T47D (cell line): ENCODE measurements at regions not wholly inside any gene's neighbourhood (a gene's known extent, or its start where the extent isn't known, plus 50 kb on each side); places are given as distances from the start of the nearest gene placed in this dataset.
"Not testable (repeated sequence)": the region's sequence is repeated elsewhere in the genome, so short reads cannot be mapped to it uniquely, and the experiment has no call there.

Source experiments
- DNase-seq, 2 experiments: peaks; one replicate each; pipeline versions ENCODE4 v3.0.0 to v3.0.0-alpha.2; 2011 to 2012; ENCODE audit warnings: low read depth in 1 of 2, low spot score in 1 of 2
- JUND ChIP-seq: IDR thresholded peaks from 2 replicates; pipeline ENCODE4 v1.6.1; 2012; ENCODE audit warnings: low read depth
- in situ Hi-C: cut with HindIII; loops from 2 replicates; pipeline ENCODE4 v1.10.0; 2016; ENCODE audit warnings: low sequenced_read_pairs, low pct_unique_long_range_greater_than_20kb

DNA sequence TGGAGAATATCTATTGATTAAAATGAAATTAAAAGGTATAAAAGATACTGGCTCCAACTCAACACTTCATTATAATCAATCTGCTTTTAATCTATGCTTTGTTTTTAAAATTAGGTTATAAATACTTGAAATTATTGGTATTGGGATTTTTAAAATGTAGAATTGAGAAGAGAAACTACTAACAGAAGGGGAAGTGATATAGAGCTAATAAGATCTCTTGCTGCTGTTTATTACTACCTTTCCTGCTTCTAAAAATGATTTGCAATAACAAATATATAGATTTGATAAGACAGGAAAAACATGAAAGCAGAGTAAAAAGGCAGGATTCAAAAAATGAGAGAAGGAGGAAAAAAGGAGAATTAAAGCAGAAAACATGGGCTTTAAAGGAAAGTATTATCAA lies 209.3 kb upstream of the NREP start:
- TF ChIP-seq JUND, result no peak
- in situ Hi-C loops, result no loop called here
- DNase-seq, result no peak

DNA sequence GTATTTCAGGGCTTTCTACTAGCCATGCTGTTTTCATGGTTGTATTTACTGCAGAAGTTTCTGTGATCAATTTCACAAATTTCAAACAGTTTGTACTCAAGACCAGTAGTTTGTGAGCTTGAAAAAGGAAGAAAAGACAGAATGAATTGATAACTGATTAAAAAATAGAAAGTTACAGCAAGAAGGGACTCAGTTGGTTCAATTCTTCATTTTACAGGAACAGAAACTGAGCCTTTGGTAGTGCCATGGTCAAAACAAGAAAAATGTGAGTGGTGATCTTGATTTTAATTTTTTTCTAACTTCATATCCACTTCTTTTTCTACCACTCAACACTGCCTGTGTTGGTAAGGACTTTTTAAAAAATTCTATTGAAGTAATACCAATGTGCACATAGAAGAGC lies 206.6 kb upstream of the NREP start:
- in situ Hi-C loops, result no loop called here
- no peak for TF ChIP-seq JUND
- DNase-seq, result no peak

DNA sequence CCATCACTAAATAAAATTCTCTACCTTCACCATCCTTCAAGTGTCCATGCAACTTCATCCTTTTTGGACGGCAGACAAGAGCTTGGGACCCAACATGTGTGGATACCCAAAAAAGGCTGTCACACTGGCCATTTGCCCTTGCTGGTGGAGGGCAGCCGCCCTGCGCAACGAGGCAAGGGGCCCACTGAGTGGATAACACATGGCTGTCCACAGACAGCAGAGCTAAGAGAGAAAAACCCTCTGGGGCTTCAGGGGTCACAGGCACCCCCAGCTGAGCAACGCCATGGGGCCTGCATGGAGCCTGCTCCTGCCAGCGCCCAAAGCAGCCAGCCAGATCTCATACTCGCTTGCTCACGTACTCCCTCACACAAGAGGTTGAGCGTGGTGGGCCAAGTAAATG lies 205.9 kb upstream of the NREP start:
- no peak for DNase-seq
- TF ChIP-seq JUND, result no peak
- in situ Hi-C loops, result no loop called here

DNA sequence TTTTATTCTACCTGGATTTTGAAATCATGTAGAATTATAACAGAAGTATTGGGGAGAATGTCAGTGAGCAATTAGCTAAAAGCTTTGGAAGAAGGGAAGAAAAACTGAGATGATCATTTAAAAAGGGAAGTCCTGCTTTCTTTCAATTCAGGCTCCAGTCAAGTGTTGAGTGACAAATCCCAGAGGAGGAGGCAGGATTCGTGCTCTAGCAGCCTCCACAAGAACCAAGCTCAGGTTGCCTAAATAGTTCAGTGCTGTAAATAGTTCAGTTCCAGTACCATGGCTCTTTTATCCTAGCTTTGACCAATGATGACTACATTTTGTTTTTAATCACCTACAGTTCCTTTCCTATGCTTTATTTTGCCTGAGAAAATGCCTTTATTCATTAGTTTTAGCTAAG lies 204.9 kb upstream of the NREP start:
- no peak for TF ChIP-seq JUND
- in situ Hi-C loops, result no loop called here
- no peak for DNase-seq

DNA sequence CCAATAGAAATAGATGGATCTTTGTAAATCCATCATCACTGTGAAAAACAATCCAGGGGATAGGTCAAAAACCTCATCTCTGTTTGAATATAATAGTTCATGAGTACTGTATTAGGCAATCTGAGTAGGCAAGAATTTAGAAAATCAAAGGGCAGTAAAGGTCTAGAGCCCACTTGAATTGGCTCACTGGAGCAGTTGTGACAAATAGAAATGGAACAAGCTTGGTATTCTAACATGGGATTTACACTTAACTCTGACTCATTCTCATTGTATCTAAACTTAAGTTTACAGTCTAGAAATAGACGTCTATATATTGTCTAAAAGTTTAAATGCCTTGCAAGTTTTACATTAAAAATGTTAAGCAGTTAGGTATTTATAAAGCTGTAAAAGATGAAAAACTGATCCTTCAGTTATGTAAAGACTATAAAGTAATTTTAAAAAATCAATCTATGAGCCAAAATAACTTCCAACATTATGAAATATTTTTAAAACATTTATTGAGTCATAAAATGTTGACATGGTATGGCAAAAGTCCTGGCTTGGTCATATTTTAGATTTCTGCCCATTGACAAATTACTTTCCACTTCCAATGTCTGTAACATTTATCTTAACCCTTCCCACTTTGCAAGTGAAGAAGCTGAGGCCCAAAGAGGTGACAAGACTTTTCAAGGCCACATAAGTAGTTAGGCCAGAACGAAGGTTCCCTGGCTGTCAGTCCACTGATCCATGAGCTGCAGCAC lies 203.7 kb upstream of the NREP start:
- no peak for DNase-seq
- in situ Hi-C loops, result no loop called here
- no peak for TF ChIP-seq JUND

DNA sequence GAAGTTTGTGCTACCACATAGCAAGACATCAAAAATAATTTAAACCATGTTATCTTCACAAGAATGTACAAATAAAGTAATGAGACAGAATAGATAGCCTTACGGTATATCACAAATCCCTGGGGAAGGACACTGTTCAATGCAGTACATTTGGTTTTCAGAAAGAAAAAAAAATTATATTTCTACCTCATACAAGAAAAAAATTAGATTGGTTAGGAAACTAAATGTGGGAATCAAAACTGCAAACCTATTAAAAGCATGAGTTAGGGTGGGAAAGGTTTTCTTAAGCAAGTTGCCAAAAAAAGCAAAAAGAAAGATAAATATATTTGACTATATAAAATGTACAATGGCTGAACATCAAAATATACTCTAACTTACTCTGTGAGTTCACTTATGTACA lies 201.9 kb upstream of the NREP start:
- in situ Hi-C loops, result no loop called here
- no peak for DNase-seq
- TF ChIP-seq JUND, result no peak

DNA sequence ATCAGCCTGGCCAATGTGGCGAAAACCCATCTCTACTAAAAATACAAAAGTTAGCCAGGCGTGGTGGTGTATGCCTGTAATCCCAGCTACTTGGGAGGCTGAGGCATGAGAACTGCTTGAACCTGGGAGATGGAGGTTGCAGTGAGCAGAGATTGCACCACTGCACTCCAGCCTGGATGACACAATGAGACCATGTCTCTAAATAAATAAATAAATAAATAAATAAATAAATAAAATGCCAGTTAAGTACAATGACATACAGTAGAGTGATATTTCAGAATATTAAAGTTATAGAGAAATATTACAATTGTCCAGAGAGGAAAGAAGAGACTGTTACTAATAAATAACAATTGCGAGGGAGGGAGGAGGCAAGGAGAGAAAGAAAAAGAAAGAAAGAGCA lies 199.8 kb upstream of the NREP start:
- in situ Hi-C loops, DNase-seq: not testable (repeated sequence)

DNA sequence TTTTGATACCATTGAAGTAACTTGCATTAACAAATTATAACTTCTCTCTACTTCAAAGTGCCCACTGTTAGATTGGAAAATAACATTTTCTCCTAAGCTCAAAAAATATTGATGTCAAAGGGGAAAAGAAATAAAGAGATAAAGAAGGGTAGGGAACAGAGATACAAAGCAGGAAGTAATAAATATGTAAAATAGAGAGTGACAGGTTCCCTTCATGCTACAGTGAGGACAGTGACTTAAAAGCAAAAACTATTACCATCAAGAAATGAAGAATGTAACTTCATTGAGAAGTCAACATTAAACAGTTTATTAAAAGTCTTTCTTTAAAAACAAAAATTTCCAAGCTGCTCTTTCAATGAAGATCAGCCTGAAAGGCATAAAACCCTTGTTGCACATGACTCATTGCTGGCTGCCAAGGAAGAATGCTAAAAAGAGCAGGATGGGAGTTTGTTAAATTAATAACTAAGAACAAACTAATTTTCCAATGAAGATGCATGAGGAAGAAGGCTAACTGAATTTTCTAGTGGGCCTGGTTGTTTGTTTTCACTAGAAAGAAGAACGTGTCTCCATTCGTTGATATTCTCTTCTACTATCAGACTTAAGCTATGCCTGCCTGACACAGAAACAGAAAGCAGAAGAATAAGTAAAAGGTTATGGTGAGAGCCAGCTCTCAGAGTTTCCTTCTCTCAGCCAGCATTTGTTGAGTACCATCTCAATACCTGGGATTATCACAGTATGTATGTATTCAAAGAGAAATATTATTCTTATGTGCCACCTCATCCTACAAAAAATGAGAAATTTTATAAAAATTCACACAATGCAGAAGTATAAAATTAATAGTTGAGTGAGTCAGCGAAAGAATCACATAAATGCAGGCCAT lies 197.8 kb upstream of the NREP start:
- in situ Hi-C loops, result no loop called here
- no peak for DNase-seq
- TF ChIP-seq JUND, result no peak

DNA sequence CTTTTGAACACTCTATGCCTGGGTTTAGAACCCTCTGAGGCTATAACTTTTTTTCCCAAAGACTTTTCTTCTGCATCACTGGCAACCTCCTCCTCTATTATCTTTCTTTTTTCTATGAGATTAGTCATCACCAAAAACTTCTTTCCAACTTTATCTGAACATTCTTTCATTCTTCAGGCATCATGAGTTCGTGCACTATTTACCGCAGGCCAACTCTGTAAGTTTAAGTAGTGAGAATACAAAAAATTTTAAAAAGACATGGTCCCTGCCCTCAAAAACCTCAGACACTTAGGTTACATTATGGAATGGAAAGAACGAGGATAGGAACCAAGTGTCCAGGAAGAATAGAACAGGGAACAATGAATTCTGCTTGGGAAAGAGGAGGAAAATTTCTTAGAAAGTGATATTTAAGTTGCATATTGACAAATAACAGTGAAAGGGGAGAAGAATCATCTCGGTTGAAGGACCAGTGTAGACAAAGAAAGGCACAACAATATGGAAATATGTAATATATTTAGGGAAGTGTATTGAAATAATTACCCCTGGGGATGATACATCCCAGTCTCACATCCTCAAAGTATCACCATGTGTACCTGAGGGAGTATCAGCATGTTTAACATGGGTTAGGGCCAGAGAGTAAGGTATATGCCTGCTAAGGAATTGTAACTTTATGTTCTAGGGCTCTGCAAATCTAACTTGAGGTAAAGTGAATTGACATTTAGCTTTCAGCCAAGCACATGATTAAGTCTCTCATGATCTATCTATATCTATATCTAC lies 196.5 kb upstream of the NREP start:
- TF ChIP-seq JUND, result no peak
- DNase-seq, result no peak
- in situ Hi-C loops, result no loop called here

DNA sequence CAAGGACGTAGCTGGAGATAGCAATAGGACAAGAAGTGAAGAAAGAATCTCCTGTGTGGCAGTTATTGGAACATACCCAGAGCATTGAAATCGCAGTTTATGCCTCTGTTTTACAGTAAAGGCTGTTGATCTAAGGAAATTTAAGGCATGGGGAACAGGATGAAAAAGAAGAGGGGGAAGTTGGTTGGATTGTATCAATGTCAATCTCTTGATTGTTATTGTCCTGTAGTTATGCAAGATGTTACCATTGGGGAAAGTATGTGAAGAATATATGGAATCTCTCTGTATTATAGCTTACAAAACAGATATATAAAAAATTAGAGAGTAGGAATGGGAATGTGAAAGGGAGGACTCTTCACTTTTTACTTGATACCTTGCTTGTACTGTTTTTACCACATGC lies 195.6 kb upstream of the NREP start:
- in situ Hi-C loops, result no loop called here
- no peak for TF ChIP-seq JUND
- DNase-seq, result no peak

DNA sequence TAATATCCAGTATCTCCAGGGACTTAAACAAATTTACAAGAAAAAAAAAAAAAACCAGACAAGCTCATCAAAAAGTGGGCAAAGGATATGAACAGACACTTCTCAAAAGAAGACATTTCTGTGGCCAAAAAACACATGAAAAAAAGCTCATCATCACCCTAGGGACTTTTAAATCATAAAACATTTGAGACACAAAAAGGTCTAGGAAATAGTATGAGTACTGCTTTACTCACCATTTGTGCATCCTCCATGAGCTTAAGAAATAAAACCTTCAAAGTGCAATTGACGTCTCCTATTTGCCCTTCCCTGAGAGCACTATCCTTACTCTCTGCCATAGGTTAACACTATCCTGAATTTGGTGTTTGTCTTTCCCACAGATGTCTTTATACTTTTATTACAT lies 193.7 kb upstream of the NREP start:
- in situ Hi-C loops, result no loop called here
- no peak for TF ChIP-seq JUND
- DNase-seq, result no peak

DNA sequence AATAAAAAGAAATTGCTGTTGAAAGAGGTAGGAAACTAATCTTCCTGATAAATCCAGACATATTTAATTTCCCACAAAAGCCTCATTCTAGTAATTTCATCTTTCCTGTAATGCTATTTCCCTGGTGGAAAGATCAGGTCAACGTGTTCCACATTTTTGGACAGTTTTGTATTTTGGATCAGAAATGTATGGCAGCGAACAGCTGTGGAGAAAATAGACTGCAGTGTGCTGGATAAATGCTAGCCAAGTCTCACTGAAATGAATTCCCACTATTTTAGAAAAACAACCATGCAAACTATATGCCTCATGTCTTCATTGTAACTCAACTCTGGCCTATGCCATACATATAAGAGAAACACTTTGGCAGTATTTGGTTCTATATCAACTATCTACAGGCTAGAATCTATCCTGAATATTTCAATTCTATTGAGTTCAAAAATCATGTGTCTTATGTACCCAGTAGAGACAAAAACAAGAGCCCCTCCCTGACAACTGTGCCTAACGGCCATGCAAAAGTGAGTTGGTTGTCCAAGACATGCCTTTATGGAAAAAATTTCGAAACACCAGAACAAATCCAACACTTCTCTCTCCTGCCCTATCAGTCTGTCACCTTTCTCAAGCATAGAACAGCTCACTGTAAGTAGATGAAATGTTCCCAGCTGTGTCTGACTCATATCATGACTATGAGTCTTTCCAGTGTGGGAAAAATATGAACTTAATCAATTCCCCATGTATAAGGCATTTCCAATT lies 191.3 kb upstream of the NREP start:
- DNase-seq, result no peak
- no peak for TF ChIP-seq JUND
- in situ Hi-C loops, result no loop called here

DNA sequence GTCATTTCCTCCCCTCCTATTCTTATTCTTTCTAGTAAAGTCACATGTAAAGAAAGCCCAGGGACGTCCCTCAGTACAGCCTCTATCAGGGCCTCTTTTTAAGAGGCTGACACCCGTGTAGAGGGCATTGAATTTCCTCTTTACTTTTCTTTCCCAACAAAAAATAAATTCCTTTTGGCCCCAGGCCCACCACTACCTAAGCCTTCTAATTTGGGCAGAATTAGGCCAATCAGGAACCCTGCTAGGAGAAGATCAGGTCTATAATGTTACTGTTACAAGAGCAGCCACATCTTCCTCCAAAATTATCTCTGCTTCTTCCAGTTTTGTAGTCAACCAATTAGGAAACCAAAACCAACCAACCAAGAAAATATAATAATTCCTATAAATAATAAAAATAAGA lies 189.6 kb upstream of the NREP start:
- in situ Hi-C loops, result no loop called here

More for the DNA sequence above, 189.6 kb upstream of the NREP start:
- no peak for DNase-seq
- no peak for TF ChIP-seq JUND
